ENCODE measurements at regions not wholly inside any gene's neighbourhood (a gene's known extent, or its start where the extent isn't known, plus 50 kb on each side); places are given as distances from the start of the nearest gene placed in this dataset.

DNA sequence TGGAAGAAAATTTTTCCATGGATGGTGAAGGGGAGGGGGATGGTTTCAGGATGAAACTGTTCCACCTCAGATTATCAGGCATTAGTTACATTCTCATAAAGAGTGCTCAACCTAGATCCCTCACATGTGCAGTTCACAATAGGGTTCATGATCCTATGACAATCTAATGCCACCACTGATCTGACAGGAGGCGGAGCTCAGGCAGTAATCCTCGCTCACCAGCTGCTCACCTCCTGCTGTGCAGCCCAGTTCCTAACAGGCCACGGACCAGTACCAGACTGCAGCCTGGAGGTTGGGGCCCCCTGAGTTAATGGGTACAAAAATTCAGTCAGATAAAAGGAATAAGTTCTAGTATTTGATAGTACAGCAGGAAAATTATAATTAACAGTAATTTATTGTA, 337.2 kb downstream of the NPR3 start:
- Histone ChIP-seq H3K27ac (ENCODE audit: low read length) (no peak overlapping the region), H3K4me2 (ENCODE audit: low read depth, low read length) (no peak overlapping the region), H3K9me2 (replicated peaks; ENCODE audit: insufficient read depth, low read length) (no peaks in the 10 kb centered on the region), H2AFZ (ENCODE audit: low read length) (no peak overlapping the region), H3K4me1 (ENCODE audit: low read length) (no peaks in the 10 kb centered on the region), H3K9ac (ENCODE audit: low read length) (no peak overlapping the region), H3K27me3 (replicated peaks; ENCODE audit: insufficient read depth, low read length) (no peaks in the 10 kb centered on the region), H3K4me3 (ENCODE audit: low read length) (no peak overlapping the region), H3K36me3 (replicated peaks; ENCODE audit: insufficient read depth, low read length) (no peaks in the 10 kb centered on the region), H4K20me1 (ENCODE audit: insufficient read depth, low read length) (no peaks in the 10 kb centered on the region), H3K9me3 (replicated peaks; ENCODE audit: insufficient read depth, low read length) (no peaks in the 10 kb centered on the region), H3F3A (ENCODE audit: insufficient read depth, low read length) (no peaks in the 10 kb centered on the region), H3K79me2 (ENCODE audit: low read length) (no peaks in the 10 kb centered on the region)
- TF ChIP-seq CTCF (IDR thresholded peaks at IDR 0.05; ENCODE audit: low read length) = no peak
- no peak for TF ChIP-seq EZH2 (optimal IDR thresholded peaks at IDR 0.05; ENCODE audit: low read depth, low read length)
- no peak for TF ChIP-seq EZH2phosphoT487 (IDR thresholded peaks at IDR 0.05; ENCODE audit: low read length)
- DNase-seq = no peak

GRCh38 chr5:33049298-33049697, 338.2 kb downstream of the NPR3 start:
- Histone ChIP-seq H3K27me3 (replicated peaks; ENCODE audit: insufficient read depth, low read length) (no peaks in the 10 kb centered on the region), H3K36me3 (replicated peaks; ENCODE audit: insufficient read depth, low read length) (no peaks in the 10 kb centered on the region), H3K4me1 (ENCODE audit: low read length) (no peaks in the 10 kb centered on the region), H2AFZ (ENCODE audit: low read length) (no peak overlapping the region), H3K79me2 (ENCODE audit: low read length) (no peaks in the 10 kb centered on the region), H3K27ac (ENCODE audit: low read length) (no peak overlapping the region), H3F3A (ENCODE audit: insufficient read depth, low read length) (no peaks in the 10 kb centered on the region), H3K4me3 (ENCODE audit: low read length) (no peak overlapping the region), H4K20me1 (ENCODE audit: insufficient read depth, low read length) (no peaks in the 10 kb centered on the region), H3K9ac (ENCODE audit: low read length) (no peak overlapping the region), H3K9me3 (replicated peaks; ENCODE audit: insufficient read depth, low read length) (no peaks in the 10 kb centered on the region), H3K4me2 (ENCODE audit: low read depth, low read length) (no peak overlapping the region), H3K9me2 (replicated peaks; ENCODE audit: insufficient read depth, low read length) (no peaks in the 10 kb centered on the region)
- no peak for TF ChIP-seq EZH2 (optimal IDR thresholded peaks at IDR 0.05; ENCODE audit: low read depth, low read length)
- TF ChIP-seq CTCF (IDR thresholded peaks at IDR 0.05; ENCODE audit: low read length) = no peak
- TF ChIP-seq EZH2phosphoT487 (IDR thresholded peaks at IDR 0.05; ENCODE audit: low read length) = no peak
- DNase-seq = no peak

DNA sequence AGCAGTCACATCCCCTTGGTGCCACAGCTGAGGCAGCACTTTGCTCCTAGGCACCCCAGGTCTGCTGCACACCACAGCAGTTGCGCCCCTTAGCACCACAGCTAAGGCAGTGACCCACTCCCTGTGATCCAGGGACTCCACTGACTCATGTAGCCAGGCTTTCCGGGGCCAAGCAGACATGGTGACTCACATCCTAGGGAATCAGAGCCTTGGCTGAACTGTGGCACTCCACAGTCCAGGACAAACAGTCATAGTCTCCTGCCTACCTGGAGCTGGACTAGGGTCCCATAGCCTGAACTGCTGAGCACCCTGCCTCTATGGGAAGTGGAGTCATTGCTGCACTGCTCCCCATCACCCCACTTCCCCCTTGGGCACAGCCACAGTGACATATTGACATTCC, 338.7 kb downstream of the NPR3 start:
- Histone ChIP-seq H3K4me3 (ENCODE audit: low read length) (no peak overlapping the region), H2AFZ (ENCODE audit: low read length) (no peak overlapping the region), H3K9ac (ENCODE audit: low read length) (no peak overlapping the region)

More for the DNA sequence above, 338.7 kb downstream of the NPR3 start:
- Histone ChIP-seq H3K4me2 (ENCODE audit: low read depth, low read length) (no peak overlapping the region), H3K9me2 (replicated peaks; ENCODE audit: insufficient read depth, low read length) (no peaks in the 10 kb centered on the region), H3K27ac (ENCODE audit: low read length) (no peak overlapping the region), H4K20me1 (ENCODE audit: insufficient read depth, low read length) (no peaks in the 10 kb centered on the region), H3K79me2 (ENCODE audit: low read length) (no peaks in the 10 kb centered on the region), H3K9me3 (replicated peaks; ENCODE audit: insufficient read depth, low read length) (no peaks in the 10 kb centered on the region), H3F3A (ENCODE audit: insufficient read depth, low read length) (no peaks in the 10 kb centered on the region), H3K27me3 (replicated peaks; ENCODE audit: insufficient read depth, low read length) (no peaks in the 10 kb centered on the region), H3K36me3 (replicated peaks; ENCODE audit: insufficient read depth, low read length) (no peaks in the 10 kb centered on the region), H3K4me1 (ENCODE audit: low read length) (no peaks in the 10 kb centered on the region)
- DNase-seq = no peak
- no peak for TF ChIP-seq CTCF (IDR thresholded peaks at IDR 0.05; ENCODE audit: low read length)
- no peak for TF ChIP-seq EZH2phosphoT487 (IDR thresholded peaks at IDR 0.05; ENCODE audit: low read length)
- no peak for TF ChIP-seq EZH2 (optimal IDR thresholded peaks at IDR 0.05; ENCODE audit: low read depth, low read length)
